ENCODE measurements at regions not wholly inside any gene's neighbourhood (a gene's known extent, or its start where the extent isn't known, plus 50 kb on each side); places are given as distances from the start of the nearest gene placed in this dataset.
"Not testable (repeated sequence)": the region's sequence is repeated elsewhere in the genome, so short reads cannot be mapped to it uniquely, and the experiment has no call there.

- intact Hi-C loops (cut with DNase I; ENCODE audit: low total_unique reads); H3K27me3 ChIP-seq; H3K36me3 ChIP-seq; H3K27ac ChIP-seq; H3K4me1 ChIP-seq; H3K4me3 ChIP-seq; H3K9me3 ChIP-seq: not testable (repeated sequence)
- peak in 1 of 2 donors; percentile 33 for DNase-seq
These were observed 773.4 kb downstream of the TUBA3C start for GRCh38 chr13:18408205-18408604.

Measured in tibial artery (tissue), 4 donors.